GM12878 (cell line): ENCODE measurements at regions not wholly inside any gene's neighbourhood (a gene's known extent, or its start where the extent isn't known, plus 50 kb on each side); places are given as distances from the start of the nearest gene placed in this dataset.

ENCODE experiments used
- ATAC-seq: fragments of 200-7000 bp; cut with Tn5 transposase; 3 replicates; pipeline ENCODE4 v1.9.1; 2020; ENCODE audit warnings: mild to moderate bottlenecking, moderate library complexity
- BruUV-seq: library from RNA; stranded (reverse); fragments of 400-500 nt; replicated peaks from 2 replicates; lab custom pipeline; 2021; lab: Mats Ljungman, UMichigan
- CTCF ChIA-PET: fragments of 300-600 bp; sonication (Branson Sonifier 250); formaldehyde crosslinking; extraction: SDS; loops from one replicate; lab custom pipeline; 2021; ENCODE audit warnings: inconsistent platforms; lab: Yijun Ruan, JAX
- POLR2A ChIA-PET: fragments of 350-600 bp; formaldehyde crosslinking; extraction: SDS; loops from one replicate; lab custom pipeline; 2021; ENCODE audit warnings: inconsistent platforms; lab: Charles Lee
- RAD21 ChIA-PET: fragments of 300-600 bp; sonication (Branson Sonifier 250); formaldehyde crosslinking; loops from one replicate; lab custom pipeline; 2023; ENCODE audit warnings: antibody characterized with exemption; ENCODE audit not compliant: unreplicated experiment; lab: Charles Lee
- SMC1A ChIA-PET: fragments of 300-600 bp; sonication (Branson Sonifier 250); formaldehyde crosslinking; loops from one replicate; lab custom pipeline; 2023; ENCODE audit not compliant: unreplicated experiment, uncharacterized antibody; lab: Charles Lee
- DNase-seq: peaks from one replicate; pipeline ENCODE4 v3.0.0-alpha.2; 2011; ENCODE audit warnings: low read depth, low spot score
- FAIRE-seq: peaks from 3 replicates; lab custom pipeline; 2011; peaks lifted over from hg19 to GRCh38; lab: Jason Lieb, UNC
- H2AFZ ChIP-seq: 2 replicates; pipeline ENCODE4 v1.6.0; 2011; ENCODE audit warnings: low read depth, low read length, control low read depth; ENCODE audit not compliant: control insufficient read depth
- H3K27ac ChIP-seq: 2 replicates; pipeline ENCODE4 v1.5.1; 2011; ENCODE audit warnings: control low read depth; ENCODE audit not compliant: control insufficient read depth, insufficient read depth
- H3K27me3 ChIP-seq, 2 experiments: replicated peaks in 1 of 2; 2 replicates each; pipeline versions ENCODE4 v1.6.0 to v1.6.1; 2011; ENCODE audit warnings: low read length in 1 of 2; ENCODE audit not compliant: control insufficient read depth in 2 of 2, insufficient read depth in 2 of 2
- H3K36me3 ChIP-seq, 2 experiments: 2 replicates each; pipeline ENCODE4 v1.5.1; 2011; ENCODE audit warnings: low read length in 1 of 2; ENCODE audit not compliant: control insufficient read depth in 2 of 2, insufficient read depth in 2 of 2
- H3K4me1 ChIP-seq: 2 replicates; pipeline ENCODE4 v1.6.1; 2011; ENCODE audit warnings: mild to moderate bottlenecking, low read length, moderate library complexity, mixed read lengths; ENCODE audit not compliant: control insufficient read depth, insufficient read depth
- H3K4me2 ChIP-seq: 2 replicates; pipeline ENCODE4 v1.6.0; 2011; ENCODE audit warnings: control low read depth; ENCODE audit not compliant: control insufficient read depth, insufficient read depth
- H3K4me3 ChIP-seq: fragments of 200-600 bp; sonication (generic); 2 replicates; pipeline ENCODE4 v1.5.1; 2016
- H3K79me2 ChIP-seq: 2 replicates; pipeline ENCODE4 v1.6.0; 2011; ENCODE audit warnings: low read length; ENCODE audit not compliant: control insufficient read depth, insufficient read depth
- H3K9ac ChIP-seq: 2 replicates; pipeline ENCODE4 v1.8.0; 2011; ENCODE audit warnings: low read length, control low read depth, mixed read lengths; ENCODE audit not compliant: control insufficient read depth, insufficient read depth
- H3K9me3 ChIP-seq: replicated peaks from 3 replicates; pipeline ENCODE4 v1.5.1; 2011; ENCODE audit warnings: mild to moderate bottlenecking, low read length; ENCODE audit not compliant: control insufficient read depth, insufficient read depth
- H4K20me1 ChIP-seq: 2 replicates; pipeline ENCODE4 v1.6.0; 2011; ENCODE audit not compliant: control insufficient read depth, insufficient read depth
- IKZF1 ChIP-seq: fragments of 450-650 bp; conservative IDR thresholded peaks from 2 replicates; pipeline ENCODE4 v1.6.1; 2017; ENCODE audit warnings: antibody characterized with exemption, mild to moderate bottlenecking
- MTA3 ChIP-seq: IDR thresholded peaks from 2 replicates; pipeline ENCODE4 v1.6.1; 2012; ENCODE audit warnings: low read length, inconsistent platforms, borderline replicate concordance
- PML ChIP-seq: IDR thresholded peaks from 2 replicates; pipeline ENCODE4 v1.6.1; 2012; ENCODE audit warnings: low read length, inconsistent platforms
- POLR2AphosphoS5 ChIP-seq: IDR thresholded peaks from 2 replicates; pipeline ENCODE4 v1.6.1; 2011; ENCODE audit warnings: mild to moderate bottlenecking, low read length, inconsistent platforms
- RCOR1 ChIP-seq: conservative IDR thresholded peaks from 2 replicates; pipeline ENCODE4 v1.6.1; 2012; ENCODE audit warnings: low read depth, low read length, improper control_type of control experiment
- SMC3 ChIP-seq: IDR thresholded peaks from 2 replicates; pipeline ENCODE4 v1.6.1; 2011; ENCODE audit warnings: low read length, improper control_type of control experiment, borderline replicate concordance
- SUZ12 ChIP-seq: fragments of 200-600 bp; sonication (generic); IDR thresholded peaks from one replicate; pipeline ENCODE4 v1.6.1; 2018; ENCODE audit warnings: antibody characterized with exemption, mild to moderate bottlenecking; ENCODE audit not compliant: unreplicated experiment
- WGBS: methylation state at CpG from one replicate; pipeline ENCODE4 v1.1.6; 2016; ENCODE audit warnings: low lambda C conversion rate; ENCODE audit not compliant: insufficient replicate concordance, insufficient coverage; ENCODE audit errors: missing lambda C conversion rate; 5-methylcytosine and 5-hydroxymethylcytosine counted together
- in situ Hi-C: fragments of 300-500 bp; cut with MboI; formaldehyde crosslinking; loops from 9 replicates; pipeline ENCODE4 v1.14.3; 2018; ENCODE audit warnings: mixed read lengths
- intact Hi-C: fragments of 100-400 bp; cut with micrococcal nuclease; formaldehyde crosslinking; loops from one replicate; pipeline ENCODE4 v1.14.2; 2022; ENCODE audit not compliant: unreplicated experiment
- TF ChIP-seq, protein P1 (sequence below): fragments of 450-650 bp; IDR thresholded peaks from 2 replicates; pipeline ENCODE4 v1.6.1; 2017; ENCODE audit warnings: mild to moderate bottlenecking, low read depth, inconsistent platforms; ENCODE audit not compliant: poor library complexity, severe bottlenecking
- TF ChIP-seq, protein P2 (sequence below): IDR thresholded peaks from 2 replicates; pipeline ENCODE4 v1.6.1; 2011; ENCODE audit warnings: borderline replicate concordance, low read depth, mild to moderate bottlenecking, moderate library complexity, mixed read lengths, low read length; ENCODE audit not compliant: insufficient read depth; ENCODE audit errors: extremely low read length
- TF ChIP-seq, protein P3 (sequence below): fragments of 450-650 bp; formaldehyde crosslinking; IDR thresholded peaks from 2 replicates; pipeline ENCODE4 v1.4.0; 2020; ENCODE audit warnings: mild to moderate bottlenecking, moderate library complexity

DNA sequence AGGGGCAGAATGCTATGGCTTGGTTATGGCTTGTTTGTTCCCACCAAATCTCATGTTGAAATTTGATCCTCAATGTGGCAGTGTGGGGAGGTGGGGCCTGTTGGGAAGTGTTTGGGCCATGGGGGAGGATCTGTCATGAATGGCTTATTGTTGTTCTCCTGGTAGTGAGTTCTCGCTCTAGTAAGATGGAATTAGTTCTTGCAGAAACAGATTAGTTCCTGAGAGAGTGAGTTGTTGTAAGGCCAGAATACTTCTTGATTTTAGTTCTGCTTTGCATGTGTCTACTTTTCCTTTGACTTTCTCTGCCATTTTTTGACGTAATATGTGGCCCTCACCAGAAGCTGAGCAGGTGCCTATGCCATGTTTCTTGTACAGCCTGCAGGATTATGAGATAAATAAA lies 188.2 kb downstream of the KIF20B start:
- H3K4me2 ChIP-seq: no peak overlapping the region
- CTCF ChIA-PET: interaction anchor here (1.9 kb wide), 1 partner anchor 11 kb away, joined by 4 read pairs; no protein-coding TSS in a partner anchor
- no peak overlapping the region for H3K9ac ChIP-seq
- intact Hi-C loops: no loop called here
- peaks cover 14% of the 10 kb centered on the region for H3K4me1 ChIP-seq
- H3K79me2 ChIP-seq: no peaks in the 10 kb centered on the region
- ATAC-seq: no peak
- 0 out of 4 replicates have a peak, but pooled peaks cover 0 to 3% of the 10 kb centered on the region in 2 experiments for H3K27me3 ChIP-seq
- no peak for DNase-seq
- H2AFZ ChIP-seq: no peak overlapping the region
- 69% methylated on average over 2 of the region's 2 CpGs for WGBS
- H4K20me1 ChIP-seq: no peaks in the 10 kb centered on the region
- FAIRE-seq: no peak
- no peaks in the 10 kb centered on the region for H3K36me3 ChIP-seq
- H3K9me3 ChIP-seq: no peaks in the 10 kb centered on the region
- SMC1A ChIA-PET: interaction anchor here (0.7 to 1.9 kb wide), 4 partner anchors 20 to 59 kb away, joined by 3 to 6 read pairs (median 4); no protein-coding TSS in a partner anchor
- no TSS peak for BruUV-seq
- POLR2A ChIA-PET: no interaction called here
- TF ChIP-seq, protein P1, sequence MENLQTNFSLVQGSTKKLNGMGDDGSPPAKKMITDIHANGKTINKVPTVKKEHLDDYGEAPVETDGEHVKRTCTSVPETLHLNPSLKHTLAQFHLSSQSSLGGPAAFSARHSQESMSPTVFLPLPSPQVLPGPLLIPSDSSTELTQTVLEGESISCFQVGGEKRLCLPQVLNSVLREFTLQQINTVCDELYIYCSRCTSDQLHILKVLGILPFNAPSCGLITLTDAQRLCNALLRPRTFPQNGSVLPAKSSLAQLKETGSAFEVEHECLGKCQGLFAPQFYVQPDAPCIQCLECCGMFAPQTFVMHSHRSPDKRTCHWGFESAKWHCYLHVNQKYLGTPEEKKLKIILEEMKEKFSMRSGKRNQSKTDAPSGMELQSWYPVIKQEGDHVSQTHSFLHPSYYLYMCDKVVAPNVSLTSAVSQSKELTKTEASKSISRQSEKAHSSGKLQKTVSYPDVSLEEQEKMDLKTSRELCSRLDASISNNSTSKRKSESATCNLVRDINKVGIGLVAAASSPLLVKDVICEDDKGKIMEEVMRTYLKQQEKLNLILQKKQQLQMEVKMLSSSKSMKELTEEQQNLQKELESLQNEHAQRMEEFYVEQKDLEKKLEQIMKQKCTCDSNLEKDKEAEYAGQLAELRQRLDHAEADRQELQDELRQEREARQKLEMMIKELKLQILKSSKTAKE: no peak
- H3K4me3 ChIP-seq: no peak overlapping the region
- no peak overlapping the region for H3K27ac ChIP-seq
- RAD21 ChIA-PET: no interaction called here
- in situ Hi-C loops: no loop called here

DNA sequence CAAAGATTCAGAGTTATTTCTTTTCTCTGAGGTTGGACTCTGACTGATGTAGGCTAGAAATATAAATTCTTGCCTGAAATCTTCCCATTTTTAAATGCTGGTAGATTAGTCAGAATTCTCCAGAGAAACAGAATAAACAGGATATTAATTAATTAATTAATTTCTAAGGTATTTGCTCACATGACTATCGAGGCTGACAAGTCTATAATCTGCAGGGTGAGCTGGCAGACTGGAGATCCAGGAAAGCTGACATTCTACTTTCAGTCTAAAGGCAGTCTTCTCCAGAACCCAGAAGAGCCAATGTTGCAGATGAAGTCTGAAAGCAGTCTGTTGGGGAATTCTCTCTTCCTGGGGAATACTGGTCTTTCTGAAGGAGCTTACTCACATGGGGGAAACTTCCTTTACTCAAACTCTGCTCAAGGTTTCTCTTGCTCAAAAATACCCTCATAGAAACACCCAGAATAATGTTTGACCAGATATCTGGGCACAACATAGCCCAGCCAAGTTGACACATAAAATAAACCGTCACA lies 189.7 kb downstream of the KIF20B start:
- intact Hi-C loops: no loop called here
- no peak overlapping the region for H3K27ac ChIP-seq
- TF ChIP-seq, protein P2, sequence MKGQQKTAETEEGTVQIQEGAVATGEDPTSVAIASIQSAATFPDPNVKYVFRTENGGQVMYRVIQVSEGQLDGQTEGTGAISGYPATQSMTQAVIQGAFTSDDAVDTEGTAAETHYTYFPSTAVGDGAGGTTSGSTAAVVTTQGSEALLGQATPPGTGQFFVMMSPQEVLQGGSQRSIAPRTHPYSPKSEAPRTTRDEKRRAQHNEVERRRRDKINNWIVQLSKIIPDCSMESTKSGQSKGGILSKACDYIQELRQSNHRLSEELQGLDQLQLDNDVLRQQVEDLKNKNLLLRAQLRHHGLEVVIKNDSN: no peak
- TF ChIP-seq PML (no peak), SUZ12 (no peak), IKZF1 (no peak), SMC3 (no peak), POLR2AphosphoS5 (no peak), RCOR1 (no peak), MTA3 (no peak)
- TF ChIP-seq, protein P3, sequence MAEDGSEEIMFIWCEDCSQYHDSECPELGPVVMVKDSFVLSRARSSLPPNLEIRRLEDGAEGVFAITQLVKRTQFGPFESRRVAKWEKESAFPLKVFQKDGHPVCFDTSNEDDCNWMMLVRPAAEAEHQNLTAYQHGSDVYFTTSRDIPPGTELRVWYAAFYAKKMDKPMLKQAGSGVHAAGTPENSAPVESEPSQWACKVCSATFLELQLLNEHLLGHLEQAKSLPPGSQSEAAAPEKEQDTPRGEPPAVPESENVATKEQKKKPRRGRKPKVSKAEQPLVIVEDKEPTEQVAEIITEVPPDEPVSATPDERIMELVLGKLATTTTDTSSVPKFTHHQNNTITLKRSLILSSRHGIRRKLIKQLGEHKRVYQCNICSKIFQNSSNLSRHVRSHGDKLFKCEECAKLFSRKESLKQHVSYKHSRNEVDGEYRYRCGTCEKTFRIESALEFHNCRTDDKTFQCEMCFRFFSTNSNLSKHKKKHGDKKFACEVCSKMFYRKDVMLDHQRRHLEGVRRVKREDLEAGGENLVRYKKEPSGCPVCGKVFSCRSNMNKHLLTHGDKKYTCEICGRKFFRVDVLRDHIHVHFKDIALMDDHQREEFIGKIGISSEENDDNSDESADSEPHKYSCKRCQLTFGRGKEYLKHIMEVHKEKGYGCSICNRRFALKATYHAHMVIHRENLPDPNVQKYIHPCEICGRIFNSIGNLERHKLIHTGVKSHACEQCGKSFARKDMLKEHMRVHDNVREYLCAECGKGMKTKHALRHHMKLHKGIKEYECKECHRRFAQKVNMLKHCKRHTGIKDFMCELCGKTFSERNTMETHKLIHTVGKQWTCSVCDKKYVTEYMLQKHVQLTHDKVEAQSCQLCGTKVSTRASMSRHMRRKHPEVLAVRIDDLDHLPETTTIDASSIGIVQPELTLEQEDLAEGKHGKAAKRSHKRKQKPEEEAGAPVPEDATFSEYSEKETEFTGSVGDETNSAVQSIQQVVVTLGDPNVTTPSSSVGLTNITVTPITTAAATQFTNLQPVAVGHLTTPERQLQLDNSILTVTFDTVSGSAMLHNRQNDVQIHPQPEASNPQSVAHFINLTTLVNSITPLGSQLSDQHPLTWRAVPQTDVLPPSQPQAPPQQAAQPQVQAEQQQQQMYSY (CRISPR knock-in tag): no peak

More for the DNA sequence above, 189.7 kb downstream of the KIF20B start:
- in situ Hi-C loops: no loop called here
- Histone ChIP-seq H3K36me3 (no peaks in the 10 kb centered on the region), H3K4me2 (no peak overlapping the region), H3K79me2 (no peaks in the 10 kb centered on the region), H2AFZ (no peak overlapping the region), H3K4me1 (peaks cover 14% of the 10 kb centered on the region), H3K9ac (no peak overlapping the region), H3K27me3 (no peaks in the 10 kb centered on the region), H4K20me1 (no peaks in the 10 kb centered on the region), H3K9me3 (no peaks in the 10 kb centered on the region), H3K4me3 (no peak overlapping the region)
- no peak for ATAC-seq
- no peak for DNase-seq
- no peak for FAIRE-seq
- RAD21 ChIA-PET: no interaction called here
- POLR2A ChIA-PET: no interaction called here
- CTCF ChIA-PET: interaction anchor here (1.9 kb wide), 1 partner anchor 10 kb away, joined by 4 read pairs; no protein-coding TSS in a partner anchor
- BruUV-seq: no TSS peak
- SMC1A ChIA-PET: interaction anchor here (0.9 kb wide), 1 partner anchor 27 kb away, joined by 3 read pairs; no protein-coding TSS in a partner anchor
- WGBS: 3% methylated on average over 2 of the region's 2 CpGs
